ENCODE measurements at regions not wholly inside any gene's neighbourhood (a gene's known extent, or its start where the extent isn't known, plus 50 kb on each side); places are given as distances from the start of the nearest gene placed in this dataset.

DNA sequence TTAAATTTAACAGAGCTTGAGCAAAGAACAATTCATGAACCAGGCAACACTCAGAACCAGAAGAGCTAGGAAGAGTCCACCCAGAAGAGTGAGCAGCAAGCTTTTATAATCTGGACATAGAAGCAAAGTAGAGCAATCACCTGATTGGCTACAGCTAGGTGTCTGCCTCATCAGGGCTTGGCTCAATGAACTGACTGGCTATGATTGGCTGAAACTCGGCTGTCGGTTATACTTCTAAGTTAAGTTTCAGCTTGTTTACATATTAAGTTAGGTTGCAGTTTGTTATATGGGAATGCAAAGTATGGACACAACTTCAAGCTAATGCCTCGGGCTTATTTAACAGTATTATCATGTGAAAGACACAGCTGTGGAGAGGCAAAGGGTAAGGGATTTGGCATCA is 63.2 kb upstream of the NABP1 start:
- no peak for DNase-seq

DNA sequence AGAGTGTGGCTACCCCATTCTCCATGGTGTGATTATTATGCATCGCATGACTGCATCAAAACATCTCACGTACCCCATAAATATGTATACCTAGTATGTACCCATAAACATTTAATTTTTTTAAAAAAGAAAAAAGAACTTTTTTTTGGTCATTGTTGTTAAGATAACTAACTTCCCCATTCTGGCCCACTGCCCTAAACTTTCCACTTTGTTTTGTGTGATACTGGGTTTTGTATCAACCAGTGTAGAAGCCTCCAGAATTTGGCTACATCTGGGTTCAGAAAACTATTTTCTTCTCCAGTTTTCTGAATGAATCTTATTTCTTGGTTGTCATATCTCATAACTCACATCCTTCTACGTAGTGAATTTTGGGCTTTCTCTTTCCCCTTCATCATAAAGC is 62.3 kb upstream of the NABP1 start:
- DNase-seq = no peak

DNA sequence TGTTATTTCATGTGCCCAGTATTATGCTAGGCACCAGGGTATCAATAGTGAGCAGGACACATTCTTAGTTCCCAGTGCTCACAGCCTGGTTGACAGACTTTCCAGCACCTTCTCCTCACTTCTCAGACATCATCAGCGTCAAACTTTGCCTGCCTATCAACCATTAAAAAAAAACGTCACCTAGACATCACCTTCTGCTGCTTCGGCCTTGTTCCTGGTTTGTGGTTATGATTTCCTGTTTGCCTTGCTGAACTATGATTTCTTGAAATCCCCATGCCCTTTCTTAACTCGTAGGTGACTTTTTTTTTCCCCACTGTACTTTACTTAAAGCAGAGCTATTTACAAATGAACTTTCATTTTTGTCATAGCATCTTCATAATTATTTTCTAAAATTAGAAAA is 60.4 kb upstream of the NABP1 start:
- DNase-seq = no peak

DNA sequence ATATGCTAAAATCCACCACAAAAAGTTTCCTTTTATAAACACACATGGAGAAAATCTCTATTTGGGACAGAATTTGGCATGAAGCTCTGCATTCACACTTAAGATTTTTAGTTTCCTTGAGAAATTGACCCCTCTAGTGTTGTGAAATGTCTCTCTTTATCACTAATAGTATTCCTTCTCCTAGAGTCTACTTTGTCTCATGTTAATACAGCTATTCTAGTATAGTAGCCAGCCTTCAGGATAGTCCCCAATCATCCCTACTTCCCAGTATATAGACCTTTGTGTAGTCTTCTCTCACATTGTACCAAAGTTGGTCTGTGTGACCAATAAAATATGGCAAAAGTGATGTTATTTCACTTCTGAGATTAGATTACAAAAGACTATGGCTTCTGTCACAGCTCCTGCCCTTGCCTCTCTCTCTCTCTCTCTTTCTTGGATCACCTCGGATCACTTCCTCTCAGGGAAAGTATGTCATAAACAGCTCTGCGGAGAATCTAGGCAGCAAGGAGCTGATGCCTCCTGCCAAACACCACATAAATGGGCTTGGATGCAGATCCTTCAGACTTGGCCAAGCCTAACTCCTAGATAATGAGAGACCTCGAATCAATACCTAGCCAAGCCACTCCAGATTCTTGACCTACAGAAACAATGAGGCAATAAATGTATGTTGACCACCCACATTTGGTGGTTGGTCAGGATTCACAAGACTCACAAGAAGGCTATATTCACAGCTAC is 59.7 kb upstream of the NABP1 start:
- DNase-seq = no peak

DNA sequence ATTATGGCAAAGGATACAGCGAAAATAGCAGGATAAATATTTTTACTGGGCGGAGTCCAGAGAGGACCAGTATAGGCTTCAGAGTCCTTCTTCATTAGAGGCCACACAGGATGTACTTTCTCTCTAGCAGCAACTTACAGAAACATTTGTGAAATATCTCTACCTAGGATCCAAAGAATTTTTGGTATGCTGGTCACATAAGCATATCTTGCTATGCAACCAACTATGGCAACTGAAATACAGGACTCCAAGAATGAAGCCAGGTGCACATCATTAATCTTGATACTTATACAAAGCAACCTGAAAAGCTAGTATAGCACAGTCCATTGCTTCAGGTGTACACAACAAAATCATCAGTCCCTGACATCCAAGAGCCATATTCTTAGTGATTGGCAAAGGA is 59.1 kb upstream of the NABP1 start:
- DNase-seq = no peak

DNA sequence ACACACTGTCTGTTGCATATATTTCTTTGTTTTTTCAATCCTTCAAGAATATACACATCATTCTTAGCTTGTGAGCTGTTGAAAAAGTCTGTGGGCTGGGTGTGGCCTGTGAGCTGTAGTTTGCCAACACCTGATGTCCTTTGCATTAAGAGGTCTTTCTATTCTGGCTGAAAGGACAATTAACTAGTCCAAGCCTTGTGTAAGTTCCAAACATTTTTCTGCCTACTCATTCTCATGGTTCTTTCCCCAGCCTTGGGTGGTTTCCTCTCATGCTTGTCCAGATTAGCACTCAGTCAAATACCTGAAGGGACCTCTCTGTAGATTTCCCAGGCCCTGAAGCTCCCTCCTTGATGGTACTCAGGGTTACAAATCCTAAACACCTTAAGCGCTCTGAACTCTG is 57.8 kb upstream of the NABP1 start:
- DNase-seq = no peak

DNA sequence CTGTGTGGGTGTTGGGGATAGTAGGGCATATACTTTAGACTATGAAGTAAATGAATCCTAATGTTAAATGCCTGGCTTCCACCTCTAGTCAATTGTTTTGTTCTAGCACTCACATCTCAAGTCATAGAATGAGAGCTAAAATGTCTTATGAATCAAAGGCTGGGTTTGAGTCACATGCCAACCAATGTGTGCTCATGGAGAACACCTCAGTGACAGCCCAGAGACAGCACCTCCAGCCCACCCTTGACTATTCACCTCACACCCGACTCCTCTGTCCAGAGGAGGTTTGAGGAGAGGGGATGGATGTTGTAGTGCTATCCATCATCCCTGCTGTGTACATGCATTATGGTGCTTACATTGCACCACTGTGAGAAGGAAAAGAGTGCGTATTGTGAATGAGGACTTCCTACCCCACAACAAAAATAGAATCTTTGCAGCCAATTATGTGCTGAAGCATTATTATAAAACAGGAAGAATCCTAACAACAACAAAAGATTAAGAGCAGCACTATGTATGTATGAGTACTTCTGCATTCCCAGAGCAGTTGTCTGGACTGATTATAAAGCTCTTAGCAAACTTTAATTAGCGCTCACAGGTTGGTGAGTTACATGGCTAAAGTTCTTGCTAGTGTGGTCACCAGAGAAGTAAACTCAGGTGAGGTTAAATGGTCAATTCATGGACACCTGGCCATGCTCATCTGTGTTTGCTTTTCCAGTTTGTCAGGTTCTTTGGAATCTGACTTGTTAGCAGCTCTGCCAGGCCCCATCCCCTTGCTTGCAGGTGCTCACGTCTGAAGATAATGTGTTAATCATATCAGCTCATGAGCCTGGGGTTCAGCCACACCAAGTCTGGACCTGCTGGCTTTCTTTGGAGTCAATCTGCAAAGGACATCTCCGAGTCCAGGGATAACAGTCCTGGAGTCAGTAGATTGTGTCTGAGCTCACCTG is 55.3 kb upstream of the NABP1 start:
- no peak for DNase-seq

DNA sequence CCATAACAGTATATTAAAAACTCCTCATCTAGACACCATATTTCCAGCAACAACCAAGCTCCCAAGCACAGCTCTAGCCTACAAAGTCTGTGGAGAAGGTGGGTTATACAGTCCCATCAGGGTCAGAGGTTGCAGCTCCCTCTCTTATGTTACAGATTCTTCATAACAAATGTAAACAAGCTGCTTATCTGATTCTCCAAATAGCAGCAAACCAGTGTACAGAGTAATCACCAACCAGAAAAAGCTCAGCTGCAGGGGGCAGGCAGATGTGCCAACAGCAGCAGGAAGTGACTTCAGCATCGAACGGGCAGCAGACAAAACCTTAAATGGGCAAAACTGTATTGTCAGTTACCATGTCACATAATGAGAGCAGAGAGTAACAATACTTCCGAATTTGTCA is 52.9 kb upstream of the NABP1 start:
- DNase-seq = no peak

DNA sequence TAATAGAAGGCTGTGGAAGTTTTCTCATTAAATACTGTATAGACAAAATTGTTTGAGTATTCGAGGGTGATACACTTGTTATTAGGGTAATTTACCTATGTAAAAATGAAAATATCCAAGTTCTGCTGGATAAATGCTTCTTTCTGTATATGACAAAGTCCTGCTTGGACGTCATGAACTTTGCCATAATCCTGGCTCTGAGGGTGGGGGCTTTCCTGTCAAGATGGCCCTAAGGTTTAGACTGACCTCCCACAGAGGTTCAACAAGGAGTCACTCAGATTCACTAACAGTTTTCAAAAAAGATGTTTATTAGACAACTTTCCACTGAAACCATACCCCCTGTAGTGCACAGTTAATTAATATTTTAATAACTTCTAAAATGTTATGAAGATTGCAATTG is 52.5 kb upstream of the NABP1 start:
- DNase-seq = no peak

DNA sequence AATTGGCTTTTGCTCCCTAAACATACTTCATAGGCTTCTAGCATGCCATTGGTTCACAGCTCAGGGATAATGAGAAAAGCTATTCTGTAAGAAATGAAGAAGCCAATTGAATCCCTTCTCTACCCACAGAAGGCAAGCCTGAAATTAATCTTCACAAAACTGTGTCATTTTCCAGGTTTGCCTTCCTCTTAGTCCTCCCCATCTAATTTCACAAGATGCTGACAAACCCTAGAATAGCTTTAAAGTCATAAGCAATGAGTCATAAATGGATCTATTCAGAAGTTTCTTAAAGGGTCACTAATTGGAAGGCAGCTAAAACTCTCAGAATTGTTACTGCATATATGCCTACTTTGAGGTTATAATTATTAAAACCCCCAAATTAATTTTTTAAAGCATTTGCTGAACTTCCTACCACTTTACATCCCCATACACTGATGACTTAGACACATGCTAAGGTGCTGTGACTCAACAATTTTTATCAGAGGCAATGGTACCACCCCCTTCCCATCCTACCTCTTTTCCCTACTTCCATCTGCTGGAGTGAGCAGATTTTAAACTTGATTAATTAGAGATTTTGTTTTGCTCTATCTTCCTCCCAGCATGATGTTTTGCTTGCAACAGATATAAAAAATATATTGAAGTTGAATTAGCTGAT is 51.3 kb upstream of the NABP1 start:
- no peak for DNase-seq

DNA sequence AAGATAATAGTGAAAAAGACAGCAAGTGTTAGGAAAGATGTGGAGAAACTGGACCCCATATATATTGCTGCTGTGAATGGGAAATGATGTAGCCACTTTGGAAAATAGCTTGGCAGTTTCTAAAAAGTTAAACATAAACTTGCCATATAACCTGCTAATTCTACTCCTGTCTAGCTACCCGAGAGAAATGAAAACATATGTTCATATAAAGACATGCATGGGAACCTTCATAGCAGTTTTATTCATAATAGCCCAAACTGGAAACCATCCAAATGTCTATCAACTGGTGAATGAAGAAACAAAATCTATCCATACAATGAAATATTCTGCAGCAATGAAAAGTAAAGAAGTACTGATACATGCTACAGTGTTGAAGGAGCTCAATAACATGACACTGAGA is 50.4 kb upstream of the NABP1 start:
- no peak for DNase-seq
